T follicular helper cell (primary cell): ENCODE measurements at regions not wholly inside any gene's neighbourhood (a gene's known extent, or its start where the extent isn't known, plus 50 kb on each side); places are given as distances from the start of the nearest gene placed in this dataset.

ENCODE experiments used
- DNase-seq: peaks from one replicate; pipeline ENCODE4 v3.0.0-alpha.2; 2020; ENCODE audit warnings: low read depth

GRCh38 chr5:7018198-7018597 is 305.0 kb downstream of the TENT4A start:
- no peak for DNase-seq

DNA sequence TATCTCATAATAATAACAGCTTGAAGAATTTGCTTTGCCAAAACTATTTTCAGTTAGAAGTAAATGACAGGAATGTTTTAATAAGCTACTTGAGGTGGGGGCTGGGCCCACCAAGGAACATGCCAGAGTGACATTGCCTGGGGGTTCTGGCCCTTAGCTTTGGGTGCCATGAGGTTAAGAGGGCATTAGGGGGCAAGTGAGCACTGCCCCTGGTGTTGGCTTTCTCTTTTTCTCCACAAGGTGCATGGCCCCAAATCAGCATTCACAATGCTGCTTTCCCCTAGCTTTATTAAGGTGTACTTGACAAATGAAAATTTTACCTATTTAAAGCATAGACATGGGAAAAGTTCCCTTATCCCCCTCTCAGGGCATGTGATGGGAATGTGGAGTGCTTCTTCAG is 305.4 kb downstream of the TENT4A start:
- no peak for DNase-seq

- no peak for DNase-seq
Observed at GRCh38 chr5:7036192-7036835, 323.1 kb downstream of the TENT4A start.

DNA sequence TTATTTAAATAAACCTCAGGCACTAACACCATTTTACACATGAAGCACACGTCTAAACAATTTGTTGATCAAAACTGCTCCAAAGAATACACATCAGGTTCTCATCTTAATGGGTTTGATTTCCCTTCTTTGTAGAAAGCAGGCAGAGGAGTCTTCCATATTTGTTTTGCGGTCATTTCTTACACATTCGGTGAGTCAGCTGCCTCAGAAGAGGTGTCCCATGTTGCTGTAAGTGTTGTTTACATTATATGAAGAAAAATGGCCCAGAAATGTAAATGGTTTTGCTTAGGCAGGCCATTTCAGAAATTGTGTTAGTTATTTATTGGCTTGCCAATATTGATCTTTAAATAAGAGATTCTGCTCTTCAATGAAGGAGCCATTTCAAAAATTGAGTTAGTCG is 325.8 kb downstream of the TENT4A start:
- no peak for DNase-seq

- no peak for DNase-seq
Observed at GRCh38 chr5:7040111-7040510, 326.9 kb downstream of the TENT4A start.

GRCh38 chr5:7043797-7044196 is 330.6 kb downstream of the TENT4A start:
- no peak for DNase-seq

DNA sequence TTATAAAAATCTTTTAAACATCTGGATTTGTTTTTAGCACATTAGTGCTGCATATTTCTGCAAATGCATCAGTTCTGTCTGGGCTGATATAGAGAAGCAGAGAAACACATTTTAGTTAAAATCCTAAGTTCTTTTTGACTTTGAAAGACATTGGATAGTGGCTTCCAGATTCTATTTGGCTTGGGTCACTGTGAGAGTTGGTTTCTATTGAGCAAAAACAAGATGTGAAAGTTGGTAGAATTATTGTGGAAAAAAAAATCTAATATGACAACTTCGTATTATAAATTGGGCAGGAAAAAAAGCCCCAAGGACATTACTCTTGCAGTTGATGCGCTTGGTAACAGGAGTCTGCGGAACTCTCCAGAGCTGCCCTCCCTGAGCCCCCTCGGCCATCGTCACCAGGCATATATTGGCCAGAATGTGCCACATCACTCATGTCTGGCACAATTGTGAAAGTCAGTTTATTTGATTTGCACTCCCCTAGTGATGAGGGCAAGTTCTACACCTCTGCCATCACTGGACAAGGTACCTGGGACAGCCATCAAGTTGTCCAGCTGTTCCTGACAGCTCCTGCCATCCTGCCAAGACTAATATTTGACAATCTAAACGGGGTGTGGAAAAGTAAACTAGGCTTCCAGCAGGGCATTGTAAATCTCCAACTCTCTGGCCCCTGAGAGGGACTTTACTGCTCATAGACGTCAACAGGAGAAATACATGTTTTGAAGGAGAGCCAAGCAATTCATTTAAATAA is 334.5 kb downstream of the TENT4A start:
- DNase-seq: no peak

- DNase-seq: no peak
Observed at GRCh38 chr5:7050986-7051385, 337.8 kb downstream of the TENT4A start.

DNA sequence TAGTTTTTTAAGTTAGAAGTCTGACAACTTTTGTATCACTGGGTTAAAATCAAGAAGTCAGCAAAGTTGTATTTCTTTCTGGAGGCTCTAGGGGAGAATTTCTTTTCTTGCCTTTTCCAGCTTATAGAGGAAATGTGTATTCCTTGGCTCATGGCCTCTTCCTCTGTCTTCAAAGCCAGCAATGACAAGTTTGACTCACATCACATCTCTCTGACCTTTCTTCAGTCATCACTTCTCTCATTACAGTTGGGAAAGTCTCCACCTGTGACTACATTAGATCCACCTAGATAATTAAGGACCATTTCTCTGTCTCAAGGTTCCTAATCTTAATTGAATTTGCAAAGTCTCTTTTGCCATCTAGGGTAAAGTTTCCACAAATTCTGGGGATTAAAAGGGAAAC is 339.9 kb downstream of the TENT4A start:
- DNase-seq: no peak

GRCh38 chr5:7053528-7054209 is 340.4 kb downstream of the TENT4A start:
- DNase-seq: no peak

GRCh38 chr5:7066471-7067235 is 329.3 kb upstream of the ADCY2 start:
- DNase-seq: no peak

- DNase-seq: no peak
Observed at GRCh38 chr5:7068156-7068555, 327.8 kb upstream of the ADCY2 start.

DNA sequence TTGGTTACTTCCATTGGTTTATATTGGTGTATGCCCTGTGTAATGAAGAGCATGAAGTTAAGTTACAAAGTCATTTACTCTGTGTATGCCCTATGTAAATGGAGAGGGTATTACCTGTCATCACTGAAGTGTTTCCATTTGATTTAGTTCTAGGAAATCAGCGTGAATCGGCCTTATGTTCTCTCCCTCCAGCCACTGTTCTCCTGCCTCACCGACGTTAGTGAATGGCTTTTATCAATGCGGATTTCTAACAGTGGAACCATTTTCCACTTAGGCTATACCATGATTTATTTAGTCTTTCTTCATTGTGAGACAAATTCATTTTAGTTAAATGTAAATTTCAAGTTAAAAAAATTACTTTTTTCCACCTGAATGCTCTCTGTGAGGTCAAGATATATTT is 327.0 kb upstream of the ADCY2 start:
- no peak for DNase-seq

- DNase-seq: no peak
Observed at GRCh38 chr5:7072188-7072587, 323.8 kb upstream of the ADCY2 start.

DNA sequence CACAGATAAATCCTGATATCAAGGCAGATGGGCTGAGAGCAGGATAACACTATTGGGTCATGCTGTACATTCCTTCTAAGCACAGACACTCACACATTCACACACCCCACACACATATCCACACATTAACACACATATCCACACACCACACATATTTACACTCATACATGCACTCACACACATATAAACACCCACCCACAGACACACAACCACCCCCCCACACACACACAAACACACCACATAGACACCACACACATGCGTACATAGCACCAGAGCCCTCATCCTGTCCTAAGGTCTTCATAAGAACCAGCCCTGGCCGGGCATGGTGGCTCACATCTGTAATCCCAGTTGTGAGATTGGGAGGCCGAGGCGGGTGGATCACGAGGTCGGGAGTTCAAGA is 322.3 kb upstream of the ADCY2 start:
- no peak for DNase-seq

GRCh38 chr5:7074176-7074575 is 321.8 kb upstream of the ADCY2 start:
- no peak for DNase-seq

DNA sequence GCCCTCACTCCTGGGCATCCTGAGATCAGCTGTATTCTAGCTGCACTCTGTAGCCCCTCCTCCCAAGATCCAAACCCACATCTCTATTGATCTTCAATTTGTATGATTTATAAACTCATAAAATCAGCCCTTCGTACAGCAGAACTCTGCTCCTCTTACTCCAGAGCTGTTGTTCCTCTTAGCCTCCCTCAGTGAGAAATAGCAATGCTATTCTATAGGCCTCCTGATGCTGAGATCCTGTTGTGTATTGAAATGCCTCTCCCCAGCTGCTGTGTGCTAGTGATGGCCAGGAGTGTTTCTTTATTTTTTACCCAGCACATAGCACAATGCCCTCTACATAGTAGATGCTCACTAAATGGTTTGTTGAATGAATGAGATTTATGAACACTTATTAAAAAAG is 320.5 kb upstream of the ADCY2 start:
- DNase-seq: no peak

GRCh38 chr5:7078101-7078500 is 317.8 kb upstream of the ADCY2 start:
- DNase-seq: no peak

DNA sequence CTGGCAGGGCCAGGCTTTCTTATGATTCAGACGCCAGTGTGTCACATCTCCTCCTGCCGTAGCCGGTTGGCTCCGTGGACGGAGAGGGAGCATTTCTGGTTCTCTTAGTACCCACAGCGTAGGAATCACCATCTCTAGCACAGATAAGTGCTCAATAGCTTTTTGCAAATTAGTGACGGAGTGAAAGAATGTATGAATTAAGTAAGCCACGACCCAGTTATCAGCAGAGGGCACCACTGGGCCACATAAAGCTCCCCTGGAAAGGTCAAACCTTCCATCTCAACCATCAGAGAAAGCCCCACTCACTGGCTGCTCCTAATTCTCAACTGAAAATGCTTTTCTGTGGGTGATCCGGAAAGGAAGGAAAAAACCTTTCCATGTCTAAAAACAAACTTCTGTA is 317.0 kb upstream of the ADCY2 start:
- no peak for DNase-seq

DNA sequence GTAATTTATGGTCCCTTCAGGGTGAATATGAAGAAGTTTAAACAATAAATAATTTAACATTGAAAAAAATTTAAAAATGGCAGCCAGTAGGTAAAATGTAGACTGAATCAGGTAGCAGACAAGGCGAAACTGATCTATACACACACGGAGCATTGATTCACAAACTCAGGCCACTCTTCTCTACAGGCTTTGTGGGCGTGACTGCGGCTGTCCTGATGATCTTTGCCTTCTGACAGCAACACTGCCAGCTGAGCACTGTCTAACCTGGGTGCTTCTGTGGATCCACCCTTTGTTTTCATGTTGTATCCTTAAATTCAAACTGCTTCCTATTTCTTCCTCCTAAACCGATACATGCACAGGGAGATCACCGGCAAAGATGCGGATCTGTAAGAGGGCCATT is 315.4 kb upstream of the ADCY2 start:
- DNase-seq: no peak

GRCh38 chr5:7087719-7088297 is 308.1 kb upstream of the ADCY2 start:
- no peak for DNase-seq

- DNase-seq: no peak
Observed at GRCh38 chr5:7088849-7089248, 307.1 kb upstream of the ADCY2 start.
